ENCODE measurements at regions not wholly inside any gene's neighbourhood (a gene's known extent, or its start where the extent isn't known, plus 50 kb on each side); places are given as distances from the start of the nearest gene placed in this dataset.
A peak's percentile ranks its signal among the peaks of the same experiment; 100 is the strongest.
"Not testable (repeated sequence)": the region's sequence is repeated elsewhere in the genome, so short reads cannot be mapped to it uniquely, and the experiment has no call there.

GRCh38 chr3:193057616-193058015 lies 140.0 kb upstream of the MB21D2 start:
- Histone ChIP-seq H3K27ac (no peak overlapping the region), H4K20me1 (ENCODE audit: insufficient read depth) (no peaks in the 10 kb centered on the region), H3K9me2 (ENCODE audit: insufficient read depth) (no peaks in the 10 kb centered on the region; the same call in 1 of the 2 replicates), H3K4me3 (no peak overlapping the region), H3K9me3 (ENCODE audit: insufficient read depth, low read depth) (0 out of 2 replicates have a peak, but pooled peaks cover 8% of the 10 kb centered on the region), H3K27me3 (ENCODE audit: insufficient read depth, low read depth) (peaks cover 4% of the 10 kb centered on the region; the same call in 1 of the 2 replicates), H3K36me3 (ENCODE audit: low read depth) (no peaks in the 10 kb centered on the region), H3K4me1 (replicated peaks; ENCODE audit: insufficient read depth) (no peaks in the 10 kb centered on the region), H2AFZ (no peak overlapping the region), H3K79me2 (ENCODE audit: low read depth) (no peaks in the 10 kb centered on the region), H3F3A (ENCODE audit: insufficient read depth, low read depth) (no peaks in the 10 kb centered on the region), H3K4me2 (no peak overlapping the region)
- DNase-seq, result peak in 1 of 2 experiments; percentile 16
- CTCF ChIA-PET, result no interaction called here
- TF ChIP-seq CTCF (conservative IDR thresholded peaks at IDR 0.05) (no peak), EZH2 (IDR thresholded peaks at IDR 0.05; ENCODE audit: low read depth) (no peak)
- no TSS peak for BruUV-seq (replicated peaks)
- POLR2A ChIA-PET (ENCODE audit: unreplicated experiment), result no interaction called here
- intact Hi-C loops (cut with micrococcal nuclease; ENCODE audit: unreplicated experiment), result no loop called here

- H3K27ac ChIP-seq, result no peak overlapping the region
- ChIA-PET CTCF (interaction anchor here (0.6 to 0.7 kb wide), 2 partner anchors 479 to 920 kb away, joined by 3 read pairs; no protein-coding TSS in a partner anchor), POLR2A (ENCODE audit: unreplicated experiment) (no interaction called here)
- TF ChIP-seq EZH2 (IDR thresholded peaks at IDR 0.05; ENCODE audit: low read depth) (no peak), CTCF (conservative IDR thresholded peaks at IDR 0.05) (no peak)
- intact Hi-C loops (cut with micrococcal nuclease; ENCODE audit: unreplicated experiment), result no loop called here
- H3K36me3 ChIP-seq (ENCODE audit: low read depth), result no peaks in the 10 kb centered on the region
- no peaks in the 10 kb centered on the region; the same call in 1 of the 2 replicates for H3K9me2 ChIP-seq (ENCODE audit: insufficient read depth)
- H2AFZ ChIP-seq, result no peak overlapping the region
- H3K4me2 ChIP-seq, result no peak overlapping the region
- BruUV-seq (replicated peaks), result no TSS peak
- no peaks in the 10 kb centered on the region for H4K20me1 ChIP-seq (ENCODE audit: insufficient read depth)
- 0 out of 2 replicates have a peak, but pooled peaks cover 8% of the 10 kb centered on the region for H3K9me3 ChIP-seq (ENCODE audit: insufficient read depth, low read depth)
- no peak for DNase-seq
- no peaks in the 10 kb centered on the region for H3K79me2 ChIP-seq (ENCODE audit: low read depth)
- no peak overlapping the region for H3K4me3 ChIP-seq
- H3K4me1 ChIP-seq (replicated peaks; ENCODE audit: insufficient read depth), result no peaks in the 10 kb centered on the region
- H3F3A ChIP-seq (ENCODE audit: insufficient read depth, low read depth), result no peaks in the 10 kb centered on the region
- peaks cover 4% of the 10 kb centered on the region; the same call in 1 of the 2 replicates for H3K27me3 ChIP-seq (ENCODE audit: insufficient read depth, low read depth)
These were observed 143.3 kb upstream of the MB21D2 start for GRCh38 chr3:193060748-193061546.

- no peak overlapping the region for H2AFZ ChIP-seq
- intact Hi-C loops (cut with micrococcal nuclease; ENCODE audit: unreplicated experiment), result no loop called here
- no peaks in the 10 kb centered on the region for H3K27me3 ChIP-seq (ENCODE audit: insufficient read depth, low read depth)
- H3K9me2 ChIP-seq (ENCODE audit: insufficient read depth), result no peaks in the 10 kb centered on the region
- H4K20me1 ChIP-seq (ENCODE audit: insufficient read depth), result no peaks in the 10 kb centered on the region
- no peak overlapping the region for H3K4me2 ChIP-seq
- H3K4me1 ChIP-seq (replicated peaks; ENCODE audit: insufficient read depth), result no peaks in the 10 kb centered on the region
- no TSS peak for BruUV-seq (replicated peaks)
- H3K79me2 ChIP-seq (ENCODE audit: low read depth), result no peaks in the 10 kb centered on the region
- H3K4me3 ChIP-seq, result no peak overlapping the region
- H3K36me3 ChIP-seq (ENCODE audit: low read depth), result no peaks in the 10 kb centered on the region
- no peak overlapping the region for H3K27ac ChIP-seq
- no peaks in the 10 kb centered on the region for H3K9me3 ChIP-seq (ENCODE audit: insufficient read depth, low read depth)
- TF ChIP-seq CTCF (conservative IDR thresholded peaks at IDR 0.05) (no peak), EZH2 (IDR thresholded peaks at IDR 0.05; ENCODE audit: low read depth) (no peak)
- no peak for DNase-seq
- ChIA-PET POLR2A (ENCODE audit: unreplicated experiment) (no interaction called here), CTCF (no interaction called here)
- H3F3A ChIP-seq (ENCODE audit: insufficient read depth, low read depth), result no peaks in the 10 kb centered on the region
These were observed 150.7 kb upstream of the MB21D2 start for GRCh38 chr3:193068365-193068764.

- H3K79me2 ChIP-seq (ENCODE audit: low read depth); H3F3A ChIP-seq (ENCODE audit: insufficient read depth, low read depth); H3K4me2 ChIP-seq; H3K36me3 ChIP-seq (ENCODE audit: low read depth); H3K9me2 ChIP-seq (ENCODE audit: insufficient read depth); H3K4me1 ChIP-seq (replicated peaks; ENCODE audit: insufficient read depth); H4K20me1 ChIP-seq (ENCODE audit: insufficient read depth); POLR2A ChIA-PET (ENCODE audit: unreplicated experiment); H3K9me3 ChIP-seq (ENCODE audit: insufficient read depth, low read depth); intact Hi-C loops (cut with micrococcal nuclease; ENCODE audit: unreplicated experiment); H3K27me3 ChIP-seq (ENCODE audit: insufficient read depth, low read depth); DNase-seq; CTCF ChIA-PET; H2AFZ ChIP-seq; H3K4me3 ChIP-seq; BruUV-seq (replicated peaks); H3K27ac ChIP-seq: not testable (repeated sequence)
These were observed 152.1 kb upstream of the MB21D2 start for GRCh38 chr3:193069732-193070131.

All from PC-9 (cell line).